Nephron progenitor cell (in vitro differentiated cells): ENCODE measurements at regions not wholly inside any gene's neighbourhood (a gene's known extent, or its start where the extent isn't known, plus 50 kb on each side); places are given as distances from the start of the nearest gene placed in this dataset.

Experiments used
- DNase-seq: peaks from one replicate; pipeline ENCODE4 v3.0.0; 2021
- H3K27ac Mint-ChIP-seq: 2 replicates; pipeline ENCODE4 v1.8.0; 2021; ENCODE audit warnings: mild to moderate bottlenecking, moderate library complexity, mixed read lengths
- H3K27me3 Mint-ChIP-seq: 2 replicates; pipeline ENCODE4 v1.8.0; 2021; ENCODE audit warnings: mild to moderate bottlenecking, low read depth, mixed read lengths; ENCODE audit not compliant: poor library complexity
- H3K36me3 Mint-ChIP-seq: 2 replicates; pipeline ENCODE4 v1.8.0; 2021; ENCODE audit warnings: low read depth, mixed read lengths
- H3K4me1 Mint-ChIP-seq: 2 replicates; pipeline ENCODE4 v1.8.0; 2021; ENCODE audit warnings: mixed read lengths
- H3K4me3 Mint-ChIP-seq: 2 replicates; pipeline ENCODE4 v1.8.0; 2021; ENCODE audit warnings: mild to moderate bottlenecking, moderate library complexity, mixed read lengths
- H3K9me3 Mint-ChIP-seq: 2 replicates; pipeline ENCODE4 v1.8.0; 2021; ENCODE audit warnings: mild to moderate bottlenecking, moderate library complexity, mixed read lengths
- TF ChIP-seq, protein P1 (sequence below): fragments of 200-600 bp; sonication (generic); IDR thresholded peaks from 2 replicates; pipeline ENCODE4 v1.5.0; 2021; ENCODE audit warnings: antibody characterized with exemption

GRCh38 chr18:24935896-24936295 is 416.1 kb downstream of the ZNF521 start:
- H3K4me1 Mint-ChIP-seq: peaks cover 42% of the 10 kb centered on the region
- H3K27me3 Mint-ChIP-seq: no peaks in the 10 kb centered on the region

GRCh38 chr18:24936691-24937090 is 415.3 kb downstream of the ZNF521 start:
- no peak for DNase-seq
- H3K9me3 Mint-ChIP-seq: peaks cover 5% of the 10 kb centered on the region
- H3K4me3 Mint-ChIP-seq: no peak overlapping the region
- peaks cover 39% of the 10 kb centered on the region for H3K4me1 Mint-ChIP-seq
- no peak overlapping the region for H3K27ac Mint-ChIP-seq
- no peaks in the 10 kb centered on the region for H3K36me3 Mint-ChIP-seq
- no peaks in the 10 kb centered on the region for H3K27me3 Mint-ChIP-seq
- TF ChIP-seq, protein P1, sequence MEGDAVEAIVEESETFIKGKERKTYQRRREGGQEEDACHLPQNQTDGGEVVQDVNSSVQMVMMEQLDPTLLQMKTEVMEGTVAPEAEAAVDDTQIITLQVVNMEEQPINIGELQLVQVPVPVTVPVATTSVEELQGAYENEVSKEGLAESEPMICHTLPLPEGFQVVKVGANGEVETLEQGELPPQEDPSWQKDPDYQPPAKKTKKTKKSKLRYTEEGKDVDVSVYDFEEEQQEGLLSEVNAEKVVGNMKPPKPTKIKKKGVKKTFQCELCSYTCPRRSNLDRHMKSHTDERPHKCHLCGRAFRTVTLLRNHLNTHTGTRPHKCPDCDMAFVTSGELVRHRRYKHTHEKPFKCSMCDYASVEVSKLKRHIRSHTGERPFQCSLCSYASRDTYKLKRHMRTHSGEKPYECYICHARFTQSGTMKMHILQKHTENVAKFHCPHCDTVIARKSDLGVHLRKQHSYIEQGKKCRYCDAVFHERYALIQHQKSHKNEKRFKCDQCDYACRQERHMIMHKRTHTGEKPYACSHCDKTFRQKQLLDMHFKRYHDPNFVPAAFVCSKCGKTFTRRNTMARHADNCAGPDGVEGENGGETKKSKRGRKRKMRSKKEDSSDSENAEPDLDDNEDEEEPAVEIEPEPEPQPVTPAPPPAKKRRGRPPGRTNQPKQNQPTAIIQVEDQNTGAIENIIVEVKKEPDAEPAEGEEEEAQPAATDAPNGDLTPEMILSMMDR: no peak

More at GRCh38 chr18:24935896-24936295, 416.1 kb downstream of the ZNF521 start:
- Mint-ChIP-seq H3K36me3 (no peaks in the 10 kb centered on the region), H3K9me3 (peaks cover 5% of the 10 kb centered on the region), H3K27ac (no peak overlapping the region), H3K4me3 (no peak overlapping the region)
- TF ChIP-seq, protein P1: no peak
- no peak for DNase-seq

DNA sequence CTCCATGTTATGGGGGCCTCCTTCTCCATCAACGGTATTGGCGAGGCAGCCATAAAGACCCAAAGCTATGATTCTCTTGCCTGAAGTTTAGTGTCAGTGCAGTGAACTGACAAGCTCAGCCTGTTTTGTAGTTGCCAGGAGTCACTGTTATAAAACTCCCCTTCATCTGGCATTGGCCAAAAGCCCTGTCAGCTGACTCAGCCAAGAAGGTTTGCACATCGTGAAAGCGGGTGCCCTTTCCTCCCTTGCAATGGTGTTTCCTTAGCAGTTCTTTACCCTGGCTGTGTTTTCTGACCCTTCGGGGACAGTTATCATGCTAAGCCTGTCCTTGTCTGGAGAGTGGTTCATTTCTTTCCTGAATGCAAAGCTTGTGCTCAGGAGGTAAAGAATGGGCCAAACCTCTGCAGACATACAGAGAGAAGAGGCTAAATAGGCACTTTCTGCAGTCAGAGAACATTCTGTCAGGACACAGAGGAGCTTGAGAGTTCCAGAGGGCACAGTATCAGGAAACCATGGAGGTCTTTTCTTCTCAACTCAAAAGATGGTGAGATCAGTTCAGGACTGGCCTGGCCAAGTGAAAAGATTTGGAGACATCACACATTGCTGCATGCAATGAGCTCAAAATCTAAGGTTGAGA is 414.2 kb downstream of the ZNF521 start:
- no peak overlapping the region for H3K4me3 Mint-ChIP-seq
- H3K36me3 Mint-ChIP-seq: no peaks in the 10 kb centered on the region
- DNase-seq: no peak
- no peaks in the 10 kb centered on the region for H3K27me3 Mint-ChIP-seq
- peaks cover 39% of the 10 kb centered on the region for H3K4me1 Mint-ChIP-seq
- no peaks in the 10 kb centered on the region for H3K9me3 Mint-ChIP-seq
- TF ChIP-seq, protein P1: no peak
- no peak overlapping the region for H3K27ac Mint-ChIP-seq

- no peak overlapping the region for H3K27ac Mint-ChIP-seq
- no peaks in the 10 kb centered on the region for H3K36me3 Mint-ChIP-seq
- DNase-seq: no peak
- H3K27me3 Mint-ChIP-seq: no peaks in the 10 kb centered on the region
- H3K4me3 Mint-ChIP-seq: no peak overlapping the region
- peaks cover 42% of the 10 kb centered on the region for H3K4me1 Mint-ChIP-seq
- TF ChIP-seq, protein P1: no peak
- no peaks in the 10 kb centered on the region for H3K9me3 Mint-ChIP-seq
These were observed 411.6 kb downstream of the ZNF521 start for GRCh38 chr18:24940416-24940815.

DNA sequence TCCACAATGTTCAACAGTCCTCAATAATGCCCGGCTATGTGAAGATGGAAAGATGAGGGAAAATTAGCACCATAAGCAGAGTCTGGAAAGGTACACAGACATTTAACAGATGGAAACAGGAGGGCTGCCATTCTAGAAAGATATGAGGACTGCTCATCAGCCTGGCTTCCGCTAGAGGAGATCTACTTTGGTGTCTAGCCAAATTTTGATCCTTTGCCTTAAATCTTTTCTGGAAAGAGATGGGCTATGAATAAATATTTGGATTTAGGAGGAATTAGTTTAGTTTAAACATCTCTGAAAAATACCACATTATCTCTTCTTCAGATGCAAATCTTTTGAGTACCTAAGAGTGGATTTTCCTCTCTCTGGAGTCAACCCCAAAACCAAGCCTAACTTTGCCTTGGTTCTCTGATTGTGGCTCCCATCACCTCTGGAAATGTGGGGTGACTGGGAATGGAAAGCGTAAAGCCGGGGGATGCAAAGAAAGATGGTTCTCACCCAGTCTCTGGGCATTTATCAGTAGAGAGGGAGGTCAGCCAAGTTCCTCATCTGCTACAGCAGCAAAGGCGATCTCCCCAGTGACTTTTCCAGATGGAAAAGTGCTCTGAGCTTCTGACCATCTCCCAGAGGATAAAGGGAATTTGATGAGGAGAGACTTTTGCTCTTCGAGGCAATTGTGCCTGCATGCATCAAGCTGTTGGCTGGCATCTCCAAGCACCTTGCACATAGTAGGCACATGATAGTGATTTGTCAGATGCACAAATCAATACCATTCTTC is 410.6 kb downstream of the ZNF521 start:
- no peak for DNase-seq
- H3K4me1 Mint-ChIP-seq: peaks cover 32% of the 10 kb centered on the region
- H3K36me3 Mint-ChIP-seq: no peaks in the 10 kb centered on the region
- no peak overlapping the region for H3K27ac Mint-ChIP-seq
- TF ChIP-seq, protein P1: no peak
- no peaks in the 10 kb centered on the region for H3K9me3 Mint-ChIP-seq
- no peaks in the 10 kb centered on the region for H3K27me3 Mint-ChIP-seq
- H3K4me3 Mint-ChIP-seq: no peak overlapping the region
